Breast epithelium (tissue), 3 donors: ENCODE measurements at regions not wholly inside any gene's neighbourhood (a gene's known extent, or its start where the extent isn't known, plus 50 kb on each side); places are given as distances from the start of the nearest gene placed in this dataset.

Experiments used
- CTCF ChIP-seq, 3 donors: fragments of 450-650 bp; IDR thresholded peaks; one replicate each; pipeline ENCODE4 v1.5.1; 2016 to 2017; ENCODE audit warnings: antibody characterized with exemption in 3 of 3, mild to moderate bottlenecking in 3 of 3, moderate library complexity in 3 of 3
- POLR2A ChIP-seq: fragments of 450-650 bp; IDR thresholded peaks from one replicate; pipeline ENCODE4 v1.6.1; 2016; ENCODE audit warnings: antibody characterized with exemption, mild to moderate bottlenecking, moderate library complexity
- POLR2AphosphoS5 ChIP-seq, 3 donors: sonication (generic); formaldehyde crosslinking; IDR thresholded peaks; one replicate each; pipeline ENCODE4 v1.6.1; 2017; ENCODE audit warnings: antibody characterized with exemption in 3 of 3

GRCh38 chr19:33902395-33902794 is 105.7 kb downstream of the KCTD15 start:
- no peak for TF ChIP-seq CTCF (IDR thresholded peaks at IDR 0.05)
- no peak for TF ChIP-seq POLR2AphosphoS5 (IDR thresholded peaks at IDR 0.05)
- no peak for TF ChIP-seq POLR2A
